ENCODE measurements at regions not wholly inside any gene's neighbourhood (a gene's known extent, or its start where the extent isn't known, plus 50 kb on each side); places are given as distances from the start of the nearest gene placed in this dataset.

- TF ChIP-seq EZH2phosphoT487 (IDR thresholded peaks at IDR 0.05; ENCODE audit: insufficient read depth, low read depth), result no peak
- no peak for TF ChIP-seq EZH2 (IDR thresholded peaks at IDR 0.05; ENCODE audit: insufficient read depth, poor library complexity, severe bottlenecking)
Measured at GRCh38 chr1:239555350-239555749, 169.0 kb downstream of the CHRM3 start.

Measured in GM23248 (cell line).